ENCODE measurements at regions not wholly inside any gene's neighbourhood (a gene's known extent, or its start where the extent isn't known, plus 50 kb on each side); places are given as distances from the start of the nearest gene placed in this dataset.
"Not testable (repeated sequence)": the region's sequence is repeated elsewhere in the genome, so short reads cannot be mapped to it uniquely, and the experiment has no call there.

- not testable (repeated sequence) for H3K9ac ChIP-seq (ENCODE audit: insufficient read depth, low read length, poor library complexity, severe bottlenecking); H3K4me3 ChIP-seq (replicated peaks in 1 of 3; ENCODE audit: low read depth in 2 of 3, low read length in 3 of 3)
Measured at GRCh38 chr1:206256935-206257334, 53.6 kb downstream of the SRGAP2 start.

DNA sequence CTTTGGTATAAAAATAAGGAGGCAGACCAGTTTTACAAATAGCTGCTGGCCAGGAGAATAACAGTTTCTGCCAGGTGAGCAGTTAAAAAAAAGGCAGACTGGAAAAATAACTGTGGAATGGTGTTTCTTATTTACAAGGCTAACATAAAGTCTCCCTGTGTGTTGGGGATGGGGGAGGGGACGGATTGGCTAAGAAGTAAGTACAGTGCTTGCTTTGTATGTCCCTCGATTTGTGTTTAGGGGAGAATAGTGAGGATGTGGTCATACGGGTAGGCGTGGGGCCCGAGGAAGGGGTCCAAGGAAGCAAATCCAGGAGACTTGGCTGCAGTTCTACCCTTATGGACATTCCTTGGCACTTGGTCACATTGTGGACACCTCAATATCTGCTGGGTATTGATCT, 58.1 kb downstream of the SRGAP2 start:
- H3K4me1 Mint-ChIP-seq; H3K4me1 ChIP-seq (ENCODE audit: control insufficient read depth in 1 of 2, insufficient read depth in 2 of 2, low read length in 2 of 2); intact Hi-C loops (cut with micrococcal nuclease); H3K9ac ChIP-seq (ENCODE audit: insufficient read depth, low read length, poor library complexity, severe bottlenecking); H3K27ac Mint-ChIP-seq; H3K4me3 Mint-ChIP-seq; H3K9me3 Mint-ChIP-seq; H3K4me2 ChIP-seq (replicated peaks; ENCODE audit: extremely low read depth, low read length, poor library complexity, severe bottlenecking); H3K36me3 Mint-ChIP-seq; H3K36me3 ChIP-seq (replicated peaks in 1 of 2; ENCODE audit: control insufficient read depth in 1 of 2, insufficient read depth in 2 of 2, low read length in 2 of 2); H3K4me3 ChIP-seq (replicated peaks in 1 of 3; ENCODE audit: low read depth in 2 of 3, low read length in 3 of 3); H2AFZ ChIP-seq (ENCODE audit: insufficient read depth, low read depth, low read length, poor library complexity, severe bottlenecking); H3K27me3 Mint-ChIP-seq (ENCODE audit: low read depth in 3 of 3); H4K20me1 ChIP-seq (ENCODE audit: insufficient read depth, low read length); DNase-seq; H3K27ac ChIP-seq (ENCODE audit: low read depth in 1 of 2, low read length in 2 of 2); H3K9me3 ChIP-seq (replicated peaks in 1 of 2; ENCODE audit: control insufficient read depth in 1 of 2, insufficient read depth in 1 of 2, low read length in 2 of 2); H3K27me3 ChIP-seq (ENCODE audit: control insufficient read depth in 2 of 2, insufficient read depth in 2 of 2, low read length in 2 of 2): not testable (repeated sequence)
- no CpG with 5 or more reads among the region's 5 CpGs for WGBS (ENCODE audit: insufficient coverage)
- peaks cover 14% of the 10 kb centered on the region for H3K79me2 ChIP-seq (ENCODE audit: insufficient read depth, low read length)

More at GRCh38 chr1:206256935-206257334, 53.6 kb downstream of the SRGAP2 start:
- H3K9me3 Mint-ChIP-seq; DNase-seq; H4K20me1 ChIP-seq (ENCODE audit: insufficient read depth, low read length); H3K79me2 ChIP-seq (ENCODE audit: insufficient read depth, low read length); H3K36me3 Mint-ChIP-seq; H3K27me3 Mint-ChIP-seq (ENCODE audit: low read depth in 3 of 3); H2AFZ ChIP-seq (ENCODE audit: insufficient read depth, low read depth, low read length, poor library complexity, severe bottlenecking); intact Hi-C loops (cut with micrococcal nuclease); H3K27ac Mint-ChIP-seq; H3K27ac ChIP-seq (ENCODE audit: low read depth in 1 of 2, low read length in 2 of 2); H3K4me2 ChIP-seq (replicated peaks; ENCODE audit: extremely low read depth, low read length, poor library complexity, severe bottlenecking); H3K4me1 ChIP-seq (ENCODE audit: control insufficient read depth in 1 of 2, insufficient read depth in 2 of 2, low read length in 2 of 2); H3K36me3 ChIP-seq (replicated peaks in 1 of 2; ENCODE audit: control insufficient read depth in 1 of 2, insufficient read depth in 2 of 2, low read length in 2 of 2); H3K9me3 ChIP-seq (replicated peaks in 1 of 2; ENCODE audit: control insufficient read depth in 1 of 2, insufficient read depth in 1 of 2, low read length in 2 of 2); H3K4me3 Mint-ChIP-seq; H3K27me3 ChIP-seq (ENCODE audit: control insufficient read depth in 2 of 2, insufficient read depth in 2 of 2, low read length in 2 of 2): not testable (repeated sequence)
- WGBS (ENCODE audit: insufficient coverage), result no CpG with 5 or more reads among the region's 2 CpGs
- H3K4me1 Mint-ChIP-seq, result peaks cover 11% of the 10 kb centered on the region

- intact Hi-C loops (cut with micrococcal nuclease); H3K9ac ChIP-seq (ENCODE audit: insufficient read depth, low read length, poor library complexity, severe bottlenecking): not testable (repeated sequence)
Measured at GRCh38 chr1:206262424-206262823, 59.1 kb downstream of the SRGAP2 start.

GRCh38 chr1:206264916-206265315, 61.6 kb downstream of the SRGAP2 start:
- H3K4me3 Mint-ChIP-seq; H3K9ac ChIP-seq (ENCODE audit: insufficient read depth, low read length, poor library complexity, severe bottlenecking); DNase-seq; H3K27ac Mint-ChIP-seq; H3K36me3 ChIP-seq (replicated peaks in 1 of 2; ENCODE audit: control insufficient read depth in 1 of 2, insufficient read depth in 2 of 2, low read length in 2 of 2); H3K9me3 Mint-ChIP-seq; H3K4me1 Mint-ChIP-seq; H3K27me3 Mint-ChIP-seq (ENCODE audit: low read depth in 3 of 3); H3K36me3 Mint-ChIP-seq; H3K27me3 ChIP-seq (ENCODE audit: control insufficient read depth in 2 of 2, insufficient read depth in 2 of 2, low read length in 2 of 2); H3K27ac ChIP-seq (ENCODE audit: low read depth in 1 of 2, low read length in 2 of 2); H2AFZ ChIP-seq (ENCODE audit: insufficient read depth, low read depth, low read length, poor library complexity, severe bottlenecking); H4K20me1 ChIP-seq (ENCODE audit: insufficient read depth, low read length); intact Hi-C loops (cut with micrococcal nuclease); H3K4me1 ChIP-seq (ENCODE audit: control insufficient read depth in 1 of 2, insufficient read depth in 2 of 2, low read length in 2 of 2); H3K9me3 ChIP-seq (replicated peaks in 1 of 2; ENCODE audit: control insufficient read depth in 1 of 2, insufficient read depth in 1 of 2, low read length in 2 of 2); H3K4me3 ChIP-seq (replicated peaks in 1 of 3; ENCODE audit: low read depth in 2 of 3, low read length in 3 of 3); H3K4me2 ChIP-seq (replicated peaks; ENCODE audit: extremely low read depth, low read length, poor library complexity, severe bottlenecking): not testable (repeated sequence)
- WGBS (ENCODE audit: insufficient coverage), result no CpG with 5 or more reads among the region's 2 CpGs
- peaks cover 14% of the 10 kb centered on the region for H3K79me2 ChIP-seq (ENCODE audit: insufficient read depth, low read length)

More at GRCh38 chr1:206262424-206262823, 59.1 kb downstream of the SRGAP2 start:
- not testable (repeated sequence) for DNase-seq; H3K9me3 Mint-ChIP-seq; H3K4me1 ChIP-seq (ENCODE audit: control insufficient read depth in 1 of 2, insufficient read depth in 2 of 2, low read length in 2 of 2); H4K20me1 ChIP-seq (ENCODE audit: insufficient read depth, low read length); H3K27me3 ChIP-seq (ENCODE audit: control insufficient read depth in 2 of 2, insufficient read depth in 2 of 2, low read length in 2 of 2); H3K27me3 Mint-ChIP-seq (ENCODE audit: low read depth in 3 of 3); H3K9me3 ChIP-seq (replicated peaks in 1 of 2; ENCODE audit: control insufficient read depth in 1 of 2, insufficient read depth in 1 of 2, low read length in 2 of 2); H2AFZ ChIP-seq (ENCODE audit: insufficient read depth, low read depth, low read length, poor library complexity, severe bottlenecking); H3K27ac ChIP-seq (ENCODE audit: low read depth in 1 of 2, low read length in 2 of 2); H3K4me3 Mint-ChIP-seq; H3K27ac Mint-ChIP-seq; H3K36me3 Mint-ChIP-seq; H3K4me3 ChIP-seq (replicated peaks in 1 of 3; ENCODE audit: low read depth in 2 of 3, low read length in 3 of 3); H3K4me2 ChIP-seq (replicated peaks; ENCODE audit: extremely low read depth, low read length, poor library complexity, severe bottlenecking); H3K4me1 Mint-ChIP-seq; H3K36me3 ChIP-seq (replicated peaks in 1 of 2; ENCODE audit: control insufficient read depth in 1 of 2, insufficient read depth in 2 of 2, low read length in 2 of 2)
- peaks cover 14% of the 10 kb centered on the region for H3K79me2 ChIP-seq (ENCODE audit: insufficient read depth, low read length)
- no CpG with 5 or more reads among the region's 2 CpGs for WGBS (ENCODE audit: insufficient coverage)

Data from CD14-positive monocyte (primary cell).